K562 (cell line): ENCODE measurements at regions not wholly inside any gene's neighbourhood (a gene's known extent, or its start where the extent isn't known, plus 50 kb on each side); places are given as distances from the start of the nearest gene placed in this dataset.

Source experiments
- ATAC-seq: fragments of 200-7000 bp; cut with Tn5 transposase; 3 replicates; pipeline ENCODE4 v1.9.1; 2020; ENCODE audit warnings: moderate library complexity
- BruUV-seq: library from RNA; stranded (reverse); fragments of 400-500 nt; replicated peaks from 2 replicates; lab custom pipeline; 2021; lab: Mats Ljungman, UMichigan
- CTCF ChIA-PET: fragments of 300-600 bp; formaldehyde crosslinking; extraction: SDS; loops from one replicate; lab custom pipeline; 2021; ENCODE audit warnings: low intra/inter-chr PET ratio; lab: Yijun Ruan, JAX
- POLR2A ChIA-PET: fragments of 300-600, 350-650 bp; sonication (Branson Sonifier 250); formaldehyde crosslinking; extraction: SDS; loops from one replicate; lab custom pipeline; 2021; ENCODE audit warnings: antibody characterized with exemption, inconsistent platforms; lab: Yijun Ruan, JAX
- DNase-seq, 4 experiments: peaks; one replicate each; pipeline versions ENCODE4 v3.0.0 to v3.0.0-alpha.2; 2011 to 2018; ENCODE audit warnings: low spot score in 3 of 4, mixed read lengths in 3 of 4; ENCODE audit errors: extremely low read depth in 1 of 4
- FAIRE-seq: peaks from 2 replicates; lab custom pipeline; 2011; peaks lifted over from hg19 to GRCh38; lab: Jason Lieb, UNC
- H2AFZ ChIP-seq: 2 replicates; pipeline ENCODE4 v1.6.0; 2011; ENCODE audit warnings: low read depth, low read length, control low read depth, inconsistent platforms
- H3K27ac ChIP-seq: fragments of 200-600 bp; 3 replicates; pipeline ENCODE4 v1.8.0; 2011; ENCODE audit warnings: low read depth, mild to moderate bottlenecking, control low read depth, inconsistent platforms, low read length, moderate library complexity, mixed read lengths; ENCODE audit errors: extremely low read depth
- H3K27me3 ChIP-seq, 2 experiments: fragments of 300-600 bp in 1 of 2; 2 replicates in 1 of 2; 3 replicates in 1 of 2; pipeline versions ENCODE4 v1.6.0 to v1.8.0; 2011; ENCODE audit warnings: inconsistent platforms in 2 of 2, low read length in 2 of 2, mild to moderate bottlenecking in 1 of 2, mixed read lengths in 1 of 2, moderate library complexity in 1 of 2; ENCODE audit not compliant: control insufficient read depth in 2 of 2, insufficient read depth in 2 of 2
- H3K36me3 ChIP-seq: fragments of 300-600 bp; 3 replicates; pipeline ENCODE4 v1.8.0; 2011; ENCODE audit warnings: mild to moderate bottlenecking, low read length, inconsistent platforms; ENCODE audit not compliant: control insufficient read depth, insufficient read depth
- H3K4me1 ChIP-seq, 2 experiments: fragments of 200-600 bp in 1 of 2; replicated peaks in 1 of 2; 2 replicates in 1 of 2; 3 replicates in 1 of 2; pipeline versions ENCODE4 v1.5.1 to v1.8.0; 2011; ENCODE audit warnings: inconsistent platforms in 2 of 2, low read length in 2 of 2, mild to moderate bottlenecking in 1 of 2, mixed read lengths in 1 of 2, moderate library complexity in 1 of 2; ENCODE audit not compliant: control insufficient read depth in 2 of 2, insufficient read depth in 2 of 2
- H3K4me2 ChIP-seq: 2 replicates; pipeline ENCODE4 v1.6.1; 2011; ENCODE audit warnings: low read length, control low read depth, inconsistent platforms, mixed read lengths; ENCODE audit not compliant: insufficient read depth
- H3K4me3 ChIP-seq: fragments of 200-600 bp; sonication (generic), shearing (Covaris generic); 2 replicates; pipeline ENCODE4 v1.5.1; 2016; ENCODE audit warnings: control low read depth, inconsistent platforms
- H3K79me2 ChIP-seq: fragments of 200-600 bp; 3 replicates; pipeline ENCODE4 v1.8.0; 2011; ENCODE audit warnings: low read length, inconsistent platforms; ENCODE audit not compliant: control insufficient read depth, insufficient read depth
- H3K9ac ChIP-seq, 2 experiments: 2 replicates each; pipeline versions ENCODE4 v1.6.0 to v1.6.1; 2011; ENCODE audit warnings: low read depth in 2 of 2, low read length in 2 of 2, control low read depth in 1 of 2, inconsistent platforms in 1 of 2, mild to moderate bottlenecking in 1 of 2, mixed read lengths in 1 of 2; ENCODE audit not compliant: insufficient read depth in 1 of 2
- H3K9me1 ChIP-seq: one replicate; pipeline ENCODE4 v1.6.0; 2011; ENCODE audit warnings: inconsistent platforms, mild to moderate bottlenecking, low read length, moderate library complexity; ENCODE audit not compliant: control insufficient read depth, insufficient read depth
- H3K9me3 ChIP-seq: replicated peaks from 2 replicates; pipeline ENCODE4 v1.5.1; 2011; ENCODE audit warnings: low read depth, low read length, inconsistent platforms; ENCODE audit not compliant: control insufficient read depth, insufficient read depth
- H4K20me1 ChIP-seq: replicated peaks from 2 replicates; pipeline ENCODE4 v1.6.1; 2011; ENCODE audit warnings: low read length, inconsistent platforms, mixed read lengths; ENCODE audit not compliant: control insufficient read depth, insufficient read depth
- ARID1B ChIP-seq: fragments of 450-650 bp; IDR thresholded peaks from 2 replicates; pipeline ENCODE4 v1.6.1; 2016; ENCODE audit warnings: antibody characterized with exemption, mild to moderate bottlenecking, inconsistent platforms
- CXXC5 ChIP-seq: fragments of 250-450 bp; sonication (Bioruptor Pico); IDR thresholded peaks from 2 replicates; pipeline ENCODE4 v1.8.0; 2022; ENCODE audit warnings: inconsistent platforms, mild to moderate bottlenecking, moderate library complexity
- KLF13 ChIP-seq: fragments of 450-650 bp; IDR thresholded peaks from 2 replicates; pipeline ENCODE4 v1.6.1; 2016; ENCODE audit warnings: missing genetic modification characterization, low read depth, mild to moderate bottlenecking, missing compliant biosample characterization, moderate library complexity, borderline replicate concordance
- NEUROD1 ChIP-seq: fragments of 150-350 bp; IDR thresholded peaks from 2 replicates; pipeline ENCODE4 v1.6.1; 2014; ENCODE audit warnings: borderline replicate concordance, low read length, low read depth; ENCODE audit not compliant: partially characterized antibody
- NFRKB ChIP-seq: fragments of 450-650 bp; IDR thresholded peaks from 2 replicates; pipeline ENCODE4 v1.6.1; 2016; ENCODE audit warnings: low read depth
- POLR2H ChIP-seq: IDR thresholded peaks from 2 replicates; pipeline ENCODE4 v1.6.1; 2016; ENCODE audit warnings: missing genetic modification characterization, low read depth, mild to moderate bottlenecking, control low read depth, missing compliant biosample characterization, moderate library complexity
- PYGO2 ChIP-seq: fragments of 450-650 bp; IDR thresholded peaks from 2 replicates; pipeline ENCODE4 v1.6.1; 2016; ENCODE audit warnings: mild to moderate bottlenecking, missing genetic modification characterization, moderate library complexity, missing compliant biosample characterization
- RNF219 ChIP-seq: fragments of 250-450 bp; sonication (Bioruptor Pico); IDR thresholded peaks from 2 replicates; pipeline ENCODE4 v1.5.0; 2022; ENCODE audit warnings: mild to moderate bottlenecking
- SP1 ChIP-seq: sonication (generic); formaldehyde crosslinking; IDR thresholded peaks from 2 replicates; pipeline ENCODE4 v1.8.1; 2022; ENCODE audit warnings: mild to moderate bottlenecking, missing genetic modification reagents
- SRSF1 ChIP-seq: fragments of 200-400 bp; formaldehyde crosslinking; IDR thresholded peaks from 2 replicates; pipeline ENCODE4 v1.6.1; 2017; ENCODE audit warnings: mild to moderate bottlenecking, low read depth, low read length, moderate library complexity
- ZNF274 ChIP-seq: IDR thresholded peaks from 2 replicates; pipeline ENCODE4 v1.6.1; 2011; ENCODE audit warnings: low read depth, mild to moderate bottlenecking, low read length, moderate library complexity, borderline replicate concordance
- ZNF324 ChIP-seq: fragments of 250-450 bp; sonication (Bioruptor Pico); IDR thresholded peaks from 2 replicates; pipeline ENCODE4 v1.4.0; 2020; ENCODE audit warnings: mild to moderate bottlenecking
- ZNF551 ChIP-seq: fragments of 250-450 bp; sonication (Bioruptor Pico); IDR thresholded peaks from 2 replicates; pipeline ENCODE4 v1.5.0; 2021; ENCODE audit warnings: mild to moderate bottlenecking, moderate library complexity
- ZNF77 ChIP-seq: fragments of 250-450 bp; sonication (Bioruptor Pico); IDR thresholded peaks from 2 replicates; pipeline ENCODE4 v1.5.0; 2020
- WGBS: fragments of 100-300 bp; shearing (Covaris generic); methylation state at CpG from one replicate; pipeline ENCODE4 v1.1.6; 2016; ENCODE audit warnings: low coverage, mixed read lengths; ENCODE audit not compliant: insufficient coverage; ENCODE audit errors: missing lambda C conversion rate; 5-methylcytosine and 5-hydroxymethylcytosine counted together
- in situ Hi-C: fragments of 300-500 bp; cut with MboI; formaldehyde crosslinking; loops from 4 replicates; pipeline ENCODE4 v1.15.0; 2018; ENCODE audit warnings: inconsistent platforms, mixed read lengths
- intact Hi-C: fragments of 100-400 bp; cut with micrococcal nuclease; formaldehyde crosslinking; loops from 2 replicates; pipeline ENCODE4 v1.14.2; 2022

- no peak for DNase-seq
- CTCF ChIA-PET: interaction anchor here (0.5 kb wide), 1 partner anchor 786 kb away, joined by 3 read pairs; no protein-coding TSS in a partner anchor
- Histone ChIP-seq H3K4me3 (no peak overlapping the region), H3K27ac (no peak overlapping the region), H3K4me2 (no peak overlapping the region), H3K27me3 (no peaks in the 10 kb centered on the region), H2AFZ (no peak overlapping the region), H3K9me3 (no peaks in the 10 kb centered on the region)
- in situ Hi-C loops (no loop called here), intact Hi-C loops (no loop called here)
- ATAC-seq: no peak
- FAIRE-seq: no peak
- 0% methylated on average over 6 of the region's 6 CpGs for WGBS
- POLR2A ChIA-PET: no interaction called here
- TF ChIP-seq ZNF551 (CRISPR knock-in tag): no peak
- no peak for TF ChIP-seq NEUROD1
- no peak for TF ChIP-seq KLF13 (tag)
- no peak for TF ChIP-seq SRSF1
- TF ChIP-seq ZNF77: no peak
- no peak for TF ChIP-seq ARID1B
- TF ChIP-seq SP1 (CRISPR knock-in tag): no peak
- no peak for TF ChIP-seq ZNF274
- no peak for TF ChIP-seq ZNF324 (CRISPR knock-in tag)
- TF ChIP-seq POLR2H: no peak
- no peak for TF ChIP-seq RNF219
- TF ChIP-seq PYGO2 (tag): no peak
- TF ChIP-seq NFRKB: no peak
- TF ChIP-seq CXXC5 (CRISPR knock-in tag): no peak
- TF ChIP-seq, all 486 proteins: peak for 0
- H3K36me3 ChIP-seq: no peaks in the 10 kb centered on the region
- no TSS peak for BruUV-seq
- no peak overlapping the region for H3K9ac ChIP-seq
- no peaks in the 10 kb centered on the region for H3K9me1 ChIP-seq
- H3K79me2 ChIP-seq: no peaks in the 10 kb centered on the region
- no peaks in the 10 kb centered on the region for H3K4me1 ChIP-seq
- H4K20me1 ChIP-seq: no peaks in the 10 kb centered on the region; the same call in 1 of the 2 replicates
These were observed 225.7 kb downstream of the CBLN1 start for GRCh38 chr16:49055824-49056545.
